ENCODE measurements at regions not wholly inside any gene's neighbourhood (a gene's known extent, or its start where the extent isn't known, plus 50 kb on each side); places are given as distances from the start of the nearest gene placed in this dataset.

GRCh38 chr15:70259640-70260508 lies 162.2 kb upstream of the TLE3 start:
- Histone ChIP-seq H2BK20ac (ENCODE audit: low read depth, low read length, poor library complexity, severe bottlenecking) (no peak overlapping the region), H3K79me2 (ENCODE audit: insufficient read depth, low read length) (no peaks in the 10 kb centered on the region), H3K4ac (ENCODE audit: low read depth, low read length) (no peak overlapping the region), H3K27ac (ENCODE audit: insufficient read length, low read depth, low read length) (no peak overlapping the region), H2BK5ac (ENCODE audit: insufficient read length, low read length) (no peak overlapping the region), H3K79me1 (ENCODE audit: insufficient read depth, low read depth, low read length, poor library complexity, severe bottlenecking) (no peaks in the 10 kb centered on the region), H3K14ac (ENCODE audit: insufficient read depth, low read length) (no peak overlapping the region; the same call in 1 of the 2 replicates), H3K18ac (ENCODE audit: insufficient read length, low read depth, low read length) (no peak overlapping the region), H4K8ac (replicated peaks; ENCODE audit: insufficient read length, low read depth, low read length) (no peak overlapping the region), H3K56ac (ENCODE audit: insufficient read length, low read depth, low read length) (no peak overlapping the region), H4K5ac (ENCODE audit: insufficient read length, low read depth, low read length) (no peak overlapping the region), H3K23ac (ENCODE audit: insufficient read length, low read depth, low read length) (no peak overlapping the region), H2AK5ac (ENCODE audit: insufficient read length, low read length) (no peak overlapping the region), H3T11ph (ENCODE audit: low read length) (no peak overlapping the region), H2BK15ac (ENCODE audit: low read depth, low read length) (no peak overlapping the region), H4K91ac (ENCODE audit: insufficient read length, low read depth, low read length) (no peak overlapping the region), H4K20me1 (ENCODE audit: control insufficient read depth, insufficient read depth, insufficient read length) (no peaks in the 10 kb centered on the region), H2BK12ac (ENCODE audit: insufficient read length, low read depth, low read length) (no peak overlapping the region), H2BK120ac (ENCODE audit: low read depth, low read length, poor library complexity, severe bottlenecking) (no peak overlapping the region), H3K9me3 (ENCODE audit: control insufficient read depth, low read depth, low read length) (no peaks in the 10 kb centered on the region), H3K4me1 (ENCODE audit: insufficient read depth, low read length) (peaks cover 4% of the 10 kb centered on the region), H3K27me3 (ENCODE audit: insufficient read depth, low read length) (no peaks in the 10 kb centered on the region), H2AFZ (ENCODE audit: low read length) (no peak overlapping the region), H3K23me2 (ENCODE audit: insufficient read length, low read depth, low read length, poor library complexity, severe bottlenecking) (no peaks in the 10 kb centered on the region), H3K9ac (ENCODE audit: extremely low read depth, insufficient read length, low read length) (no peak overlapping the region), H3K4me2 (ENCODE audit: insufficient read depth, insufficient read length, low read length) (no peak overlapping the region)
- no peak overlapping the region for H3K4me3 Mint-ChIP-seq
- peak; percentile 64 for DNase-seq
- WGBS (ENCODE audit: extremely low coverage, insufficient read length, low lambda C conversion rate): no CpG with 5 or more reads among the region's 9 CpGs
- H3K9me3 Mint-ChIP-seq: no peaks in the 10 kb centered on the region
- H3K27me3 Mint-ChIP-seq (ENCODE audit: low read depth): peaks cover 13% of the 10 kb centered on the region
- peak; percentile 62 for TF ChIP-seq CTCF (conservative IDR thresholded peaks at IDR 0.05)
- no peaks in the 10 kb centered on the region for H3K36me3 Mint-ChIP-seq (ENCODE audit: insufficient read depth in 1 of 3, low read depth in 3 of 3)
- no peak overlapping the region; a peak in 2 of 7 replicates for H3K27ac Mint-ChIP-seq
- H3K4me1 Mint-ChIP-seq: peaks cover 15 to 33% of the 10 kb centered on the region in 2 experiments
